GM21526 (cell line): ENCODE measurements at regions not wholly inside any gene's neighbourhood (a gene's known extent, or its start where the extent isn't known, plus 50 kb on each side); places are given as distances from the start of the nearest gene placed in this dataset.

Experiments
- ATAC-seq: cut with Tn5 transposase; IDR thresholded peaks from one replicate; pipeline ENCODE4 v1.9.1; 2021; ENCODE audit warnings: moderate library complexity; ENCODE audit not compliant: unreplicated experiment, low FRiP score

DNA sequence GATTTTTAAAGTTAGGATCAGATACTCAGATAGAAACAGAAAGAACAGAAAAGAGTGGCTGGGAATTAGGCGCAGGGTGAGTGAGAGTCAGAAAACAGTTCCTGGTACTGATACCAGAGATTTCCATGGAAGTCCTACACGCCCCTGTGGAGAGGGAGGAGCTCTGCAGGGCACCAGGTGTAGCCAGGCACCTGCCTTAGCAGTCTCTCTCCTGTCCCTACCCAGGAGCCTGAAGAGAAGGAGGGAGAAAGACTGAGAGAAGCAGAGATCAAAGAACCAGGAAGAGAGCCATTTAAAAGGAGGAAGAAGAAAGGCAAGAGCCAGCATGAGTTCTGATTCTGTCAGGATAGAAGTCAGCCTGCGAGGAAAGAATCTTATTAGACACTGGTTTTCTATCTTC is 65.0 kb downstream of the CBLN1 start:
- ATAC-seq: no peak

DNA sequence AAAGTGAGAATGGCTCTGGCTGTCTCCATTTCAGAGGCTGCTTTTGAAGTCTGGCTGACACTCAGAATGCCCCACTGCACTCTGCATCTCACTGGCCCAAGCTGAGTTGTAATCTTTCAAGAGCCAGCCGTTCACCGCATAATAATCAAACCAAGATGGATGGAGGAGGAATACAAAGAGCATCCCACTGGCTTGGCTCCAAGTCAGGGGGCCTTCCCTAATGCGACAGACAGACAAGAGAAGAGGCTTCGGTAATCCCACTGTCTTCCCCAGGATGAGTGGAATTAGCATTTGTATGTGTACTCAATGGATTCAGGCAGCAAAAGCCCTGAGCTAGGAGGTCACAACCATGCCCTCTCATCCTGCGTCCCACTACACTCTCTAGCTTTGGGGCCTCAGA is 68.0 kb downstream of the CBLN1 start:
- no peak for ATAC-seq

DNA sequence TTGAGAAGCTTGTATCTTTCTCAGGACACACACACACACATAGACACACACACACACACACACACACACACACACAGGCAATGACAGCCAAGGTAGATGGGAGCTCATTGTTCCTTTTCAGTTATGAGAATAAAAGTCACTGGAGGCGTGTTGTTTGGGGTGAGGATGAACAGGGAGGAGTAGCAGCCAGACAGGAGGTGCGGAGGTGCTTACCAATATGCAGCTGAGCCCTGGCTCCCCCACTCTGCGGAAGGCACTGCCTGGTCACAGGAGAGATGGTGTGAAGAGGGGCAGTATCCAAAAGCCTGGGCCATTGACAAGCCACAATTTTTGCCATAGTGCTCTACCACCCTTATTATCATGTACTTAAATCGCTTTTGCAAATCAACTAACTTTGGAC is 77.4 kb downstream of the CBLN1 start:
- ATAC-seq: no peak

DNA sequence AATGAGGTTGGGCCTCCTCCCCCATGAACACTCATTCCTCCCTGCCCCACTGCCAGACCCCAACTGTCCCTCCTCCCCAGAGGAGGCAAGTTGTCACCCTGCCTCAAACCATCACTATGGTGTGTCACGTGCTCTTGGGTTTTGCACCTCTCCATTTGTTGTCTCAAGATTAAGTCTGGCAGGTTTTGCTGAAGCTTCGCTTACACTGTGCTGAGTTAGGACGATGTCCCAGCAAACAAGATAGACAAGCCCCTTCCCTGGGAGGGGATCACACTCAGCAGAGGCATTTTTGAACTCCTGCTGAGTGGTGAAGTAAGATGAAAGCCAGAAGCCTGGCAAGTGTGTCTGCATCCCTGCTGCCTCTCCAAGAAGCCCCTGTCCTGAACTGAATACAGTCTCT is 78.3 kb downstream of the CBLN1 start:
- ATAC-seq: no peak

DNA sequence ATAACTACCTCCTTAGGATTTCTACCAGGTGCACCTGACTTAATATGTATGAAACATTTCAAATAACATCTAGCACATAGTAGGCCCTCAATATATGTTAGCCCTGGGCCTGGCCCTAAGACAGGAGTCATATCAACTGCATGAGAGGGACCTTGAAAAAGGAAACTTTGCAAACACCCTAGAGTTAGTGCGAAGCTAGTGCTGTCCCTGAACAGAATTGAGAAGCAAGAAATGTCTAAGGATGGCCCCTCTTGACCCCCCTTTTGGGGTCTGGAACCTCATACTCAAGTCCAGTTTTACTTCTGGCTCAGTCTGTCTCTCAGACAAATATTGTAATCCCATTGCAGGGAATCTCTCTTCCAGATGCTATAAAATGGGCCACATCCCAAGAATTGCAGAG is 80.5 kb downstream of the CBLN1 start:
- no peak for ATAC-seq

DNA sequence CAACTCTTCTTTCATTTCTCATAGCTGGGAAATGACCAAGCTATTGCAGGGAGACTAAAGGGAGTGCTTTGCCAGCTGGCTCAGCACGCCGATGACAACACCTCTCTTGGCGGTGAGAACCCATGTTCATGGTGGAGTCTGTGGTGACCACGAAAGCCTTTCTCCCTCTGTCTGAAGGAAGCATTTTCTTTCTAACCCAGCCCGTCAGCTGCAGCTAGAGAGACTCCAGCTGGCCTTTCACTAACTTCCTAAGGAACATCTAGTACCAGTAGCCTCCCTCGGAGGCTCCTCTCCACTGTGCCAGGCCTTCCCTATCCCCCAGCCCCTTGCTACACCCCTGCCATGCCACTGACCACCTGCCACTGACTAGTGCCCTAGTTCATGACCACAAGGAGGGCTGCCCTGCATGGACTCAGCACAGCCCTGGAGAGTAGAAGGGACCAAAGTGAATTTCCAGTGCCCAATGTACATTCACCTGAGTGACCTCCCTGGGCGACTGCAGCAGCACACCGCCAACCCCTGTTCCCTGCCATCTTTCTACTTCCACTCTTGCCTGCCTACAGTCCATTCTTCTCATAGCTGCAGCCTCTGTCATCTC is 81.3 kb downstream of the CBLN1 start:
- no peak for ATAC-seq

DNA sequence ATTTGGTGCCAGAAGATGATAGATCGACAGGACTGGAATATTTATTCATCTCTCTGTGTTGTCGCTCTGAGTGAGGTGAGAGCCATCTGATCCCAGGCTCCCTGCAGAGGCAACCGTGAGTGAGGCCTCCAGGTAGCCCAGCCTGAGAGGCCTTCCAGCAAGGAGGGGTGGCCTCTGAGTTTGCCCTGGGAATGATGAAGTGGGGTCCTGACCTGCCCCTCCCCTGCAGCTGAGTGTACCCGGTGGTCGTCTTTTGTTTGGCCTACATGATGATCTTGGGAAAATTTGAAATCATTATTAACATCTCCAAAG is 86.4 kb downstream of the CBLN1 start:
- ATAC-seq: no peak

DNA sequence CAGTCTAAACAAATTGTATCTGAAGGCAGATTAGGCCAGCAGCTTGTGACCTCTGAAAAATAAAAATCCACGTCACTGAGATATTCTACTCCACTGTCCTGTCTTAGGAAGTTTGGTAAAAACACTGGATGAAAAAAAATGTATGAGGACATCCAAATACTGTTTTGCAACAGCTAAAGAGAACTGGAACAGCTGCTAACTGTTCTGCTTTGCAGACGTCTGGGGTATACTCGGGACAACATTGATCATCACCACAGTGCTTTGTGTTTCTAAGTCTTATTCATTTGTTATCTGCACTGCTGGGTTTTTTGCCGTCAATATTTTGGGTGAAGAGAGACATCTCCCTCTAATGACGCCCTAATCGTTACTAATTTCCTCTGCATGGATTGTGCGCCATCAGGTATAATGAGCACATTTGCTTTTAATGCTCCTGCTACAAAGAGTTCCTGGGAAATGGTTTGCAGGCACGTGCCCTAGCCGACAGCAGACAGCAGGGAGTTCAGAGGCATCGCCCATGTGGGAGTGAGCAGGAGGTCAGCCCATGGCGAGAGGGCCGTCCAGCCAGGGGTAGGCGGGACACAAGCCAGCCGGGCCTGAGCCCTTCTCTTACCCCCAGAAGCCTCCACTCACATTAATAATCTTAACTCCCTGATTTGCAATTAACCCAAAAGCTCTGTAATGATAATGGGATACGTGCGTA is 87.0 kb downstream of the CBLN1 start:
- ATAC-seq: no peak

DNA sequence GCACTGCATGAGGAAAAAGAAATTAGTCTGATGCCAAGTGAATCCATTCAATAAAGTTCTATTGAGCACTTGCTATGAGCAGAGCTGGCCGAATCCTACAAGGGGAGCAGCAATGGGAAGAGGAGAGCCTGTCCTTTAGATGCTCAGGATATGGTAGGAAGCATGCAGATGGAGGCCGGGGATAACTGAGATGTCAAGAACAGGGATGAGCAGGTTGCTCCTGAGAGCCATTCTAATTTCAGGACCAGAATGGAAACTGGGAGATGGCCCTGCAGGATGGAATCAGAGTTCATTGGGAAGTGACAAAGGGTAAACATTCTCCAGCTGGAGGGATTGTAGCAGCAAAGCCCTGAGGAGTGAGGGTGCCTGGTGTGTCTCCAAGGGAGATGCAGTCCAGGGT is 88.0 kb downstream of the CBLN1 start:
- no peak for ATAC-seq

DNA sequence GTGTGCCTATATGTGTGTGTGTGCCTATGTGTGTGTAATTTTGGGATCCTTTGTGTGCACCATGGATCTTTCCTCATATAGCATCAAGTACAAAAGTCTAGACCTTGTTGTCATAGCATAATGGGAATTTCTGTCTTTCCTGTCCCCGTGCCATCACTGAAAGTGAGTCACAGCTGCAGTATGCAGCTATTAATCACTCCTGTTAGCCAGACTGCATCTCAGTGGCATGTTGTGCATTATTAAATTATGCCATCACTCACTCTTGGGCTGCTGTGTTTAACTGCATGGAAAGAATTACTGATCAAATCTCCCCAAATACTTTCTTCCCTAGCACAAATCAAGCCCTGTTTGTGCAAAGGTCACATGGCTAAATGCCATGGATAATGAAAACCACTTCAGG is 92.4 kb downstream of the CBLN1 start:
- ATAC-seq: no peak

DNA sequence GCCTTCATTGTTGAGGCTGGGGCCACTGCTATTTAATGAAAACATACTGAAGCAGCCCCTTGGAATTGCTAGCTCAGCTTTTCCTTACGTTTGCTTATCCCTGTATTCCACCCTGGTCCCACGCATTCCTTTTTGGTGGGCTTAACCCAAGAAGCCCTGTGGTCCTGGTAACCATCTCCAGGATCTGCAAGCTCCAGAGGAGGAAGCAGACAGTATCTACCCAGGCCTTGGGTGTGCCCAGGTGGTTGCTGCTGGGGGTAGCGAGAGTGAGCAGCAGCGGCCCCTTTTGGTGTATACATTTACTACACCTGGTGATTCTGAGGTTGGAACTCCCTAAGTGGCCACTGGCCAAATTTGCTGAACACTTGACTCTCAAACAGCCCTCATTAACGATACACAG is 97.7 kb downstream of the CBLN1 start:
- no peak for ATAC-seq

DNA sequence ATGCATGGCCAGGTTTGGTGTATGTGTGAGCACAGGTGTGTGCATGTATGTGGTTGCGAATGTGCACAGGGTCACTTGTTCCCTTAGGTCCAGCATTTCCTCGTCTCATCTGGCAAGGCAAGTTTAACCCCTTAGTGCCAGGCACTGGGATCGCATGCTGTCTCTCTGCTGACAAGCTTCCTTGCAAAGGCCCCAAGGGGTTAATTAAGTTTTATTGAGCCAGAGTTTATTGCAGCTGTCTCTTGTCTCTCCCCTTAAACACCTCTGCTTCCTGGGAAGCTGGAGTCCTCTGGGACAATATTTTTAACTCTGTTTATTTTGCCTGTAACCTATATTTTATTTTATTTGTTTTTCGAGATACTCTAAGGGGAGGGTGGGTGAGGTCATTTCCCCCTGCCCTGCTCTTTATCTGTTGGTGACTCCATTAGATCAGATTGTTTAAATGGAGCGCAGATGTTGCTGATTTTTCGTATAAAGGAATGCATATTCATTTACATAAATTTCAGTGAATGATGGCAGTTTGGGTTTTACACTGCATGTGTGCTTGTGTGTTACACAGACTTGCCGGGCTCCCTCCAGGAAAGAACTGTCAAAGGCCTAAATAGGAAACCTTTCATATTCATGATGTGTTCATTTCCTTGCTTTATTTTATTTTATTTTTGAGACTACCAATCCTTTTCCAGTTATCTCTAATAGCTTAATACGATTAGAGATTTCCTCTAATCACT is 99.7 kb downstream of the CBLN1 start:
- no peak for ATAC-seq

DNA sequence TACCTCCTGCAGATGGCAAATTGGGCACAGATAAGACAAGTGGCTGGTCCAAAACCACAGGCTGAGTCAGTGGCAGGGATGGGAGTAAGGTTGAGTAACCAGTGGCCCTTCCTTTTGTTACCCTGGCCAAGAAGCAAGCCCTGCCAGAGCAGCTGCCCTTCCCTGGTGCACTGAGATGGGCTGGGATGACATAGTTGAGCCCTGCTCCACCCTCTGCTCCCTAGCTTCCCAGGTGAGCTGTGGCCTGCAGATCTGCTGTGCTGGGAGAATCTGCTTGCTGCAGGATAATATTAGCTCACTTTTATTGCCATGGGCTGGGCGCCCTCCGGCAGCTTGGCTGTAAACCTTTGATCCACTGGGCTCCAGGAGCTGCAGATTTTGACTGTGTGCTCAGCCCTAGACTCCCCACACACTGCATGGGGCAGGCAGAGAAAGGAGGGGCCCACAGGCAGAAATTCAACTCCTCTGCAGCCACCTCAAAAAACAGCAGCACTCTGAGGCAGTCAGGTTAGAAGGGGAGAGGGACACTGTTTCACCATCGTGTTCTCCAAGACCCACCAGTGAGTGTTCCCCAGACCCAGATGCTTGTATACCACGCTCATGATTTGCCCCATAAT is 101.8 kb downstream of the CBLN1 start:
- ATAC-seq: no peak

DNA sequence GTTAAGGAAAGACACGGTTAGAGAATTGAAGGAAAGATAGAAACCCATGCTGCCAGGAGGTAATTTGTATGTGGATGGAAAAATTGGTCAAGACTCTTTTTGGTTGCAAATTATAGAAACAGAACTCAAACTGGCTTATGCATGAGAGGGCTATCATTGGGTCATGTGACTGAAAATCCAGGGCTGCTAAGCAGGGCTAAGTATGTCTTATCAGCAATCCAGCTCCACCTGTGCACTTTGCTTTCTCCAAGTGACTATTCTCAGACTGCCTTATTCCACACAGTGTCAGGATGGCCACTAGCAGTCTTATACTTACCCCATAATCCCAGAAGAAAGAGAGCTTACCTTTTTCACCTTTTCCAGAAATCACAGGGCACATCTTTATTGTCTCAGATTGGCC is 113.5 kb downstream of the CBLN1 start:
- no peak for ATAC-seq

DNA sequence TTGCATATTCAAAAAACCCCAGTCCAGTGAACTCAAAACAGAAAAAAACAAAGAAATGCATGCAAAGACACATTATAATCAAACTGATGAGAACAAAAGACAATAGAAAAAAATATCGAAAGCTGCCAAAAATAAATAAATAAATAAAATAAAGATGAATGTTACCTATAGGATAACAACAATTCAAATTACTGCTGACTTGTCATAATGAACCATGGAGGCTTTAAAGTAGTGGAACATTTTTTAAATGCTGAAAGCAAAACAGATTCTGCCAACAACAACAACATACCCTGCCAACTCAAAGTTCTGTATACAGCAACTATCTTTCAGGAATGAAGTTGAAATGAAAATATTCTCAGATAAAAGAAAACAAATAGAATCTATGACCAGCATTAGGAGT is 116.6 kb downstream of the CBLN1 start:
- ATAC-seq: no peak

DNA sequence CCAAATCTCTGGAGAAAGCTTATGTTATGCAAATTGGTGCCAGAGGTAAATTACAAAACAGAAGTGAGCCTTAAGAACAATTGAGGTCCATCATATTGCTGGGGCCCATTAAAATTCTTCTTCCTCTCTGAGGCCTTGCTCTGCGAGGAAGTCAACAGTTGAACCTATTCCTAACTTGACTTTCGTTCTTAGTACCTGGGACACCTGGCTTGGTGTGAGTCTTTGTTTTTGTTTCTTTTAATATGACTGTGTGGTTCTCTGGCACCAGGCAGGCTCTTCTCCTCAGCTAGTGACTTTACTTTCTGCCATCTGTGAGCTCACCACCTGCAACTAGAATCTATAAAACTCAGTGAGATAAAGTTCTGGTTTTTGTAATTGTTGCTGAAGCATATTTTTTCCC is 120.4 kb downstream of the CBLN1 start:
- no peak for ATAC-seq

DNA sequence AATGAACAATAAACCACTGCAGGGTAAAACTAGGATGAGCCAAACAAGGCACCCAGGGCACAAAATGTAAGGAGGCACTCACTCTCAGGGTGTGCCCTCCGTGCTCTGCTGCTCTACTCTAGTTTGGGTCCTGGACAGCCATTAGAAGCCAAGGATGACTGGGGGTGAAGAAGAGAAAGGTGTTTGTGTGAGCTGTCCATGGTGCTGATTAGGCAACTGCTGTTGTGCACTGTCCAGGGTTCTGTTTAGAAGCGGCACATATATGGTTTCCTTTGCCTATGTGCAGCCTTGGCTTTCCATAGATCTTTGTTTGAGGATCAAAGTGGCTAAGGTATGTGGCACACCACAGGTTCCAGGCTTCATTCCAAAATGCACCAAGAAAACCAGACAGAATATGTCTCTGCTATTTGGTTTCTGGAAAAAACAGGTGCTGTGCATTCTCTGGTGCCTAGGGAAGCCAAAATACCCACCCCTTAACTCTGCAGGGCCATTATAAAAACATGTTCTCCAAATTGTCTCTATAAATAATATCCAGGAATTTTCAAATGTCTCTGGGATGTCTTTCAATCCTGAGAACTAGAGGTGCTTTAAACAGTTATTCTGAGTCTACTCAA is 123.5 kb downstream of the CBLN1 start:
- no peak for ATAC-seq

DNA sequence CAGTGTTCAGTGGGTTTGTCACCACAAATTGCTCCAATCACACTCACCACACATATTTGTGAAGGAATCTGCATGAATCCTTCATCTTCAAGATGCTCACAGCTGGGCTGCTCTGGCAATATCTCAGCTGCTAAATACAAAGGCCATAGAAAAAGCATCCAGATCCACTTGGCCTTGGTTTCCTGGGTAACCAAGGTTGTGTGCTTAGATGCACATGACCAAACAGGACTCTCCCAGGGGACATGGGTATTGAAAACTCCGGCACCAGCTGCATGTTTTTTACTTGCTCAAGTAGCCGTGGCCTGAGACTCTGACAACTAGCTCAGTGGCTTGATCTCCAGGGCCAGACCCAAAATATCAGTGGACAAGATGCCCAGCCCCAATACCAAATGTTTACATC is 131.3 kb downstream of the CBLN1 start:
- no peak for ATAC-seq

DNA sequence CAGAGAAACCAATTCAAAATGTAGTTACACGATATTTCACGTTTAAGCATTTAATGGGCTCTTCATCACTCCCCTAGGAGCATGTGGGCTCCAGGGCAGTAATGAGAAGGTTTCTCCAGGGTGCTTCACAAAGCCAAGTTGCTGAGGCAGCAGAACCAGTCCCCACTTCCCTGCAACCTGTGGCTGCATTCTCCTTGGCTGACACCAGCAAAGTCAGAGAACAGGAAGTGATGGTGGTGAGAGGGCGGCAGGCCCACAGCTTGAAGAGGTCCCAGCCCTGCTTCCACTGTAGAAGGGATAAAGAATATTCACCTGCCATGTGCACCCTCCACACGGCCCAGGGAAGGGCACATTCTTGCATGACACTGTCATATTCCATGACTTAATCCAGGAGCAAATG is 133.2 kb downstream of the CBLN1 start:
- ATAC-seq: no peak

DNA sequence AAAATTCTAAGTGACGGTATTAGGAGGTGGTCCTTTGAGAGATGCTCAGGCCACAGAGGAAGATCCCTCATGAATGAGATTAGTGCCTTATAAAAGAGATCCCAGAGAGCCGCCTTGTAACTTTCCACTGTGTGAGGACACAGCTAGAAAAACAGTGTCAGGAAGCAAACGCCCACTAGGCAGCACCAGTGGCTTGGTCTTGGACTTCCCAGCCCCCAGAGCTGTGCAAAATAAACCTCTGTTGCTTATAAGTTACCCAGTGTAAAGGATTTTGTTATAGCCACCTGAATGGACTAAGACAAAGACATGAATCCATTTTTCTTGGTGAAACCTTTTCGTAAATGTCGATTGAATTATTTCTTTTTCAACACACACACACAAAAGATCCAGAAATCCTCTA is 141.0 kb downstream of the CBLN1 start:
- ATAC-seq: no peak

DNA sequence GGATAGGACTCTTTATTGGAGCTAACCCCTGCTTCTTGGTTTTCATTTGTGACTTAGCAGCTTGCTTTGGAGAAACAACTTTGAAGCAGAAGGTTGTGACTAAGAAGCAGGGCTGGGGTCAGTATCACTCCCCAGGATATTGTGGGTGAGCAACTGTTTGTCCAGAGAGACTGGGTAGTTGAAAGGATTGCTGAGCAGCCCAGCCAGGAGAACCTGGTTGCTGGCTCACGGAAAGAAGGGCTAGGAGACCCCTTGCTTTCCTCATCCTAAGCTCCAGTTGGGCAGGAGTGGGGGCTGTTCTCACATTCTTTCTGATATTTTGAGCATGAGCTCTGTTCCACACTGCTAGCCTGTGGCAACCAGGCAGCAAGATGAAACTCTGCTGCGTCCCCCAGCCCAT is 151.2 kb downstream of the CBLN1 start:
- ATAC-seq: no peak
